ENCODE measurements at regions not wholly inside any gene's neighbourhood (a gene's known extent, or its start where the extent isn't known, plus 50 kb on each side); places are given as distances from the start of the nearest gene placed in this dataset.
"Not testable (repeated sequence)": the region's sequence is repeated elsewhere in the genome, so short reads cannot be mapped to it uniquely, and the experiment has no call there.

DNA sequence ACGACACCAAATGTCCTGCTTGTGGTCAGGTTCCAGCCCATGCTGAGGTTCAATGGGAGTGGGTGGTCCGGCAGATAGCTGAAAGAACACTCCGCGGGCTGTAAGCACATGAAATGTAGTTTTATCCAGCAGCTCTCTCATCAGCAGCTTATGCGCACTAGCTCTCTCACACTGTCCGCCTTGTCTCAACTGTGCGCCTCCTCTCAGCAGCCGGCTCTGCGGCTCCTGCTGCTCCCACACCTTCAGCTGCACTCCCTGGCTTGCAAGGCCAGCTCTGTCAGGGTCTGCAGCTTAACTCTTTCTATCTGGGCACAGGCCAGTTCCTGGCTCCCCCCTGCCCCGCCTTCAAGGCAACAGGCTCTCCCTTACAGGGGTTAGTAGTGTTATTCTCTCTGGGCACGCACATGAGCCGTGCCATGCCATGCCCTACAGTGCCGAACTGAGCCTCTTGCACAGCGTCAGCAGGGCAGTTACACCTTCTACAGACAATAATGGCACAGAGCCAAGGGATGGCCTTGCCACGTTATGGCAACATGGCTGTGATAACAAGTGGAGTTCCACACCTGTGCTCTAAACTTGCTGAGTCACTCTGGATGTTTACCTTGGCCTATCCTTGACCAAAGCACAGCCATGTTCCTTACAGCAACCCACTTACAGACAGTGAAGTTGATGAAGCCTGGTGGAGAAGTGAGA, 84.0 kb upstream of the LRFN2 start:
- no peak for DNase-seq

DNA sequence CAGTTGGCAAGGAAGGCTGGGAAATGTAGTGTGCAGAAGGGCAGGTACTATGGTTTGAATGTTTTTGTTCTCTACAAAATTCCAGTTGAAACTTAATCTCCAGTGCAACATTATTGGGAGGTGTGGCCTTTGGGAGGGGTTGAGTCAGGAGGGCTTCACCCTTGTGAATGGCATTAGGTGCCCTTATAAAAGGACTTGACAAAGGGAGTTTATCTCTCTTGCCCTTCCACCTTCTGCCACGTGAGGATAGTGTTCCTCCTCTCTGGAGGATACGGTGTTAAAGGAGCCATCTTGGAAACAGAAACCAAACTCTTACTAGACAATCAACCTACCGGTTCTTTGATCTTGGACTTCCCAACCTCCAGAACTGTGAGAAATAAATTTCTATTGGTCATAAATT, 82.2 kb upstream of the LRFN2 start:
- no peak for DNase-seq

DNA sequence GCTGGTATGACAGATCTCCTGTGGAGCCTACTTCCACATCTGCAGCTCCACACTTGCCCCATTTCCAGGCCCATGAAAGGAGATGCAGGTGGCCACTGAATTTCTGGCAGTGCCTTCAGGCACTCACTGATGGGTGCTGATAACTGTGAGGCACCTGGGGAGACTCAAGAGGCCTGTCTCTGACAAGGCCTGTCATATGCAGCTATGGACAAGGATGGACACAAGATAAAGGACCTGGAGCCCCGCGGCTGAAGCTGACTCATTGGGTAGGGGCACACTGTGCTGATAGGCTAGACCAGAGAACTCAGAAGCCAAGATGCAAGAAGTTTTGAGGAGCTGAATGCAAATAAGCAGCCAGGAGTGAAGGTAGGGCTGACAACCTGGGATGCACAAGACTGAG, 81.0 kb upstream of the LRFN2 start:
- DNase-seq, result no peak

DNA sequence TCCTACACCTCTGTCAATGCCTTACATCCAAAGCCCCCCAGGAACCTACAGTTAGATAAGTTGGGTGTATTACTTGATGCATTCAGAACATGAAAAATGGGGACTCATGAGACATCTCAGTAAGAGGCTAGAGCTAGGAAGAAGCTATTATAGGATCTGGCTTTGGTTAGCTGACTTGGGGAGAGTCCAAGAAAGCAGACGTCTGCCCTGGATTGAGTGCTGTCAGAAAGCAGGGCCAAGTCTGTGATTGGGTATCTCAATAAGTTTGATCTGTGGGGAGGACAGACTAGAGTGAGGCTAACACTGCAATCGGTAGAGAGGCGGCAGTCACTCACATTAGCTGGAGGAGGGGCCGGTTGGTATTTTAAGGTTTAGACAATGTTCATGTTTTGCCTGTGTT, 79.4 kb upstream of the LRFN2 start:
- no peak for DNase-seq

DNA sequence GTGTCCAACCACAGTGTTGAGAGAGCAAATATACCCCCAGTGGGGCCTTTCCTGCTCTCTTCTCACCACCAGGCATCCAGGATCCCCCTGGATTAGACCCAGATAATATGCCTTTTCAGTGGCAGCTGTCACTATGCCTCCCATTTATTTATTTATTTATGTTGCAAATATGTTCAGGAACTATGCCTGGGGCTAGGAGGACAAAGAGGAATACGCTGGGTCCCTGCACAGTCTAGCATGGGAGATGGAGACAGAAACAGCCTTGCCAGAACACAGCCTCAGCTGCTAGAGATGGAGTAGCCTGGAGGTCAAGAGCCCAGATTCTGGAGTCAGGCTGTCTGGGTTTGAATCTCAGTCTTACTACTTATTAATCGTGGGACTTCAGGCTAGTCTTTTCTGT, 74.6 kb upstream of the LRFN2 start:
- no peak for DNase-seq

DNA sequence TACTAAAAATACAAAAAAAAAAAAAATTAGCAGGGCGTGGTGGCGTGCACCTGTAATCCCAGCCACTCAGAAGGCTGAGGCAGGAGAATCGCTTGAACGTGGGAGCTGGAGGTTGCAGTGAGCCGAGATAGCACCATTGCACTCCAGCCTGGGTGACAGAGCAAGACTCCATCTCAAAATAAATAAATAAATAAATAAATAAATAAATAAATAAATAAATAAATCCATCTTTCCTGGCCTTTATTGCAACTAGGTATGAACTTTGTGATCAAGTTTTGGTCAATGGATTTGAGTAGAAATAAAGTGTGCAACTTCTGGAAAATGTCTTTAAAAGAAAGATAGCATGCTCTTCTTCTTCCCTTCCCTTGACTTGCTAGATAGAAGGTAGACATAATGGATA, 69.6 kb upstream of the LRFN2 start:
- not testable (repeated sequence) for DNase-seq

DNA sequence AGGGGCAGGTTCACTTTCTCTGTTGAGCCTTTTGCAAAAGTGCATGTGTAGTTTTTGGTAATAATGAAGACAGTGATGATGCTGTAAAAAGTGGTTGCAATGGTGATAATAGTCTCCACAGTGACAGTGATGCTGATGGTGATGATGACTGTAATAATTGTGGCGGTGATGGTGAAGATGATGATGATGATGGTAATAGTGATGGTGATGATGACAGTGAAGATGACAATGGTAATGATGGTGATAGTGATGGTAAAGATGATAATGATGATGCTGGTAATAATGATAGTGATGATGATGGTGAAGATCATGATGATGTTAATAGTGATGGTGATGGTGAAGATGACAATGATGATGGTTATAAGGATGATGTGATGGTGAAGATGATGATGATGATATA, 67.7 kb upstream of the LRFN2 start:
- DNase-seq, result no peak

DNA sequence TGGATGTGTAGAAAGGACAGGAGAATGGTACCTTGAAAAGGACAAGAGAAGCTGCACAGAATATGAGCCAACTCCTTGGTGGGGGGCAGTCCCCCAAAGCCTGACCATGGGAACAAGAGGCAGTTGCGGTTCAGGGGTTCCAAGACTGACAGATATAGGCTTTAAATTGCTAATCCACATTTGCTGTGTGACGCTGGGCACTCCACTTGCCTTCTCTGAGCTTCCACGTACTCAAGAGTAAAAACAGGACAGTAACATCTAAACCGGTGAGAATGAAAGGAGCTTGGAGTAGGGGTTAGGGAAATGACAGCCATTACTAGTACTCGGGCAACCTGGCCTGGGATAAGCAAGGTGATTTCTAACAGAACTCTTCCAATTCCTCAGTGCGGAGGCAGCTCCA, 57.9 kb upstream of the LRFN2 start:
- DNase-seq, result no peak

DNA sequence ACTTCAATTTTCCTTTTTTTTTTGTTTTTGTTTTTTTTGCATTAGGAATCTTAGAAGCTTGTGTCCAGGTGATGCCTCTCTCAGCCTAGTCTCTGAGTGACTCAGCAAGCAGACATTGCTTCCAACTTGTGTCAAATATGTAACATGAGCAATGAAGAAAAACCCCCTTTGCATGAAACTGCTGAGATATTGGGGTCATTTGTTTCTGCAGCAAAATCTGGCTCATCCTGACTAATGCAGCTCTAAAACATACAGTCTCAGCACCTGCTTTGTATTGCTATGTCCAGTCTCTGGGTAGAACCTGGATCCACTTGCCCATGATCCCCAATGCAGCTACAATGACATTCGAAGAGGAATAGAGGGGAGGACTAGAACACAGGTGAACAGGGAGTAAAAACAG, 55.7 kb upstream of the LRFN2 start:
- no peak for DNase-seq

DNA sequence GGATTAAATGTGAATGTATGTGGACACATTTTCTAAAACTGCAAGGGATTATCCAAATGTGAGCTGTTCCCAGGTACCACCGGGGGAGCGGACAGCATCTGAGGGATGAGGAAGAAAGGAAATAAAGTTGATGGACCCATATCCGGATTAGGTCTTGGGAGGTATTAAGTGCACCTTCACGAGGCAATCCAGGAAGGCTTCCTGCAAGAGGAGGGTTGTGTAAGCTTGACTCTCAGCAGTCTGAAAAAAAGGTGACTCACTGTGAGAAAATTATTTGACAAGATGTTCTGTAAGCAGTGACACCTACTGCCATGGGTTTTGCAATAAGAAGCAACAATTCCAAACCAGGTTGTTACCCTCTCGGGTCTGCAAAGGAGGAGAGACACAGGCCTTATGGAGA, 55.0 kb upstream of the LRFN2 start:
- DNase-seq, result no peak

DNA sequence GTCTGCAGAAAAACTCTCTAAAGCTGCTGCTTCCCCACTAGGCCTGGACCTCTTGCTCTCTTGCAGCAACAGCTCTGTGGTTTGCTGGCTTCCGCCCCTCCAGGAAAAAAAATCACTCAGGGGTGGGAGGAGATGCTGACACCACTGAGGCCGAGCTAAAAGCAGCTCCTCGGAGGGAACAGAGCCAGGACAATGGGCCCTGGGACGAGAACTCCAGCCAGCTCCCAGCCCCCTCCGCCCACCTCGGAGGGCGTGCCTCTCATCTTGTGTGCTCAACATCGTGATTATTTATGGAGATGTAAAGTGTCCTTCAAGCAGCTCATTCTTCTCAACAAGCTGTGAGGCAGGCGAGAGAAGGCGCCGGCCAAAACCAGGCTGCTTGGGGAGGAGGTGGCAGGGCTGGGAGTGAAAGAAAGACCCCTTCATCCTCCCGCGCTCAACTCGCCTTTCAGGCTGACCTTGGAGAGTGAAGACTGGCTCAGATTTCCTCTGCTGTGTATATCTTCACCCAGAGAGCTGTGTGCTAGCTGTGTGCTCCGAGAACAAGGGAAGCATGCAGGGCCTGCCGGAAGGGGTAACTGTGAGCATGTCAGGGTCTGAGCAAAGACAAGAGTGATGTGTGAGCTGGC, 53.5 kb upstream of the LRFN2 start:
- peak; percentile 21 for DNase-seq
